ENCODE measurements at regions not wholly inside any gene's neighbourhood (a gene's known extent, or its start where the extent isn't known, plus 50 kb on each side); places are given as distances from the start of the nearest gene placed in this dataset.

GRCh38 chr2:2812648-2813047, 481.6 kb upstream of the MYT1L start (continued):
- no peak for TF ChIP-seq RELB (IDR thresholded peaks at IDR 0.05; ENCODE audit: low read depth)
- no peak for TF ChIP-seq WRNIP1 (IDR thresholded peaks at IDR 0.05; ENCODE audit: borderline replicate concordance, low read depth, low read length)
- no peak for TF ChIP-seq RCOR1 (conservative IDR thresholded peaks at IDR 0.05; ENCODE audit: low read depth, low read length)
- no peak for TF ChIP-seq IKZF2 (IDR thresholded peaks at IDR 0.05)
- no peak for TF ChIP-seq CREM (IDR thresholded peaks at IDR 0.05; ENCODE audit: low read depth)

GRCh38 chr2:2812117-2812516, 481.0 kb upstream of the MYT1L start:
- no peaks in the 10 kb centered on the region for H3K79me2 ChIP-seq (ENCODE audit: control insufficient read depth, insufficient read depth, low read length)
- H2AFZ ChIP-seq (ENCODE audit: control insufficient read depth, low read depth, low read length), result no peak overlapping the region
- DNase-seq (ENCODE audit: low read depth, low spot score) (no peak), ATAC-seq (no peak), FAIRE-seq (no peak)
- TF ChIP-seq GATAD2B (conservative IDR thresholded peaks at IDR 0.05; ENCODE audit: low read depth), result no peak
- TF ChIP-seq ESRRA (IDR thresholded peaks at IDR 0.05; ENCODE audit: low read length), result no peak
- TF ChIP-seq CHD2 (IDR thresholded peaks at IDR 0.05; ENCODE audit: borderline replicate concordance, low read depth, low read length), result no peak
- 63% methylated on average over 3 of the region's 3 CpGs for WGBS (ENCODE audit: insufficient coverage, insufficient replicate concordance, low lambda C conversion rate, missing lambda C conversion rate)
- ChIA-PET RAD21 (ENCODE audit: unreplicated experiment) (no interaction called here), POLR2A (no interaction called here), SMC1A (ENCODE audit: uncharacterized antibody, unreplicated experiment) (no interaction called here), CTCF (no interaction called here)
- no peaks in the 10 kb centered on the region for H3K36me3 ChIP-seq (ENCODE audit: control insufficient read depth in 2 of 2, insufficient read depth in 2 of 2, low read length in 1 of 2)
- no TSS peak for BruUV-seq (replicated peaks)
- H3K9me3 ChIP-seq (replicated peaks; ENCODE audit: control insufficient read depth, insufficient read depth, low read length), result no peaks in the 10 kb centered on the region; the same call in 2 of the 3 replicates
- H3K4me2 ChIP-seq (ENCODE audit: control insufficient read depth, insufficient read depth), result no peak overlapping the region
- no peak overlapping the region for H3K4me3 ChIP-seq
- intact Hi-C loops (cut with micrococcal nuclease; ENCODE audit: unreplicated experiment), result no loop called here
- no peaks in the 10 kb centered on the region for H3K27me3 ChIP-seq (replicated peaks in 1 of 2; ENCODE audit: control insufficient read depth in 2 of 2, insufficient read depth in 2 of 2, low read length in 1 of 2)
- in situ Hi-C loops (cut with MboI), result no loop called here
- no peaks in the 10 kb centered on the region for H3K4me1 ChIP-seq (ENCODE audit: control insufficient read depth, insufficient read depth, low read length)
- no peak overlapping the region for H3K27ac ChIP-seq (ENCODE audit: control insufficient read depth, insufficient read depth)
- no peaks in the 10 kb centered on the region for H4K20me1 ChIP-seq (ENCODE audit: control insufficient read depth, insufficient read depth)
- H3K9ac ChIP-seq (ENCODE audit: control insufficient read depth, insufficient read depth, low read length), result no peak overlapping the region

Measured in GM12878 (cell line).